AG04450 (cell line): ENCODE measurements at regions not wholly inside any gene's neighbourhood (a gene's known extent, or its start where the extent isn't known, plus 50 kb on each side); places are given as distances from the start of the nearest gene placed in this dataset.

Experiments
- CTCF ChIA-PET: fragments of 300-600, 350-600 bp; formaldehyde crosslinking; extraction: SDS; loops from one replicate; lab custom pipeline; 2022; ENCODE audit warnings: antibody characterized with exemption, inconsistent platforms; lab: Charles Lee
- POLR2A ChIA-PET: fragments of 350-600 bp; formaldehyde crosslinking; extraction: SDS; loops from one replicate; lab custom pipeline; 2021; ENCODE audit warnings: antibody characterized with exemption, inconsistent platforms; lab: Yijun Ruan, JAX
- DNase-seq: peaks from one replicate; pipeline ENCODE4 v3.0.0-alpha.2; 2011; ENCODE audit warnings: low read depth, low spot score
- H3K27ac ChIP-seq: one replicate; pipeline ENCODE4 v1.5.1; 2012; ENCODE audit warnings: low read depth, low read length, control low read depth
- H3K27me3 ChIP-seq: one replicate; pipeline ENCODE4 v1.6.0; 2012; ENCODE audit warnings: low read length; ENCODE audit not compliant: control insufficient read depth, insufficient read depth
- H3K4me3 ChIP-seq: 2 replicates; pipeline ENCODE4 v1.5.1; 2011; ENCODE audit warnings: mild to moderate bottlenecking, low read depth, low read length, control low read depth
- H3K9me3 ChIP-seq: 2 replicates; pipeline ENCODE4 v1.5.1; 2012; ENCODE audit warnings: low read length; ENCODE audit not compliant: control insufficient read depth, insufficient read depth
- TF ChIP-seq, protein P1 (sequence below): IDR thresholded peaks from 2 replicates; pipeline ENCODE4 v1.5.1; 2011; ENCODE audit warnings: low read depth, low read length, control low read depth, inconsistent platforms

DNA sequence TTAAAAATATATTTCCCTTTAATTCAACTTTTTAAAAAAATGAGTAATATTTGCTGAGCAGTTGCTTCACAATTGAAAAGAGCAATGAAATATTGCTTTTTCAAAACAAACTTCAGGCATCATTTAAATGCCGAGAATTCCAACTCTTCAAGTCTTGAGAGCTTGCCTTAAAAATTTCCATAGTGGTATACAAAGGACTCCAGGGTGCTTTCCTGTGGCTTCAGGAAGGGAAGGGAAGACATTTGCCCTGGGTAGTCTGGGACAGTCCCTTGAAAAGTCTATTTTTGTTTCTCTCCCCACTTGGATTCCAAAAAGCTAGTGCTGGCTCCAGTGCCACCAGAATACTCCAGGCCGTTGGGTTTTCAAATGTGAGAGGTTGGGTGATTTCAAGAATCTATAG, 71.7 kb downstream of the HYCC1 start:
- TF ChIP-seq, protein P1, sequence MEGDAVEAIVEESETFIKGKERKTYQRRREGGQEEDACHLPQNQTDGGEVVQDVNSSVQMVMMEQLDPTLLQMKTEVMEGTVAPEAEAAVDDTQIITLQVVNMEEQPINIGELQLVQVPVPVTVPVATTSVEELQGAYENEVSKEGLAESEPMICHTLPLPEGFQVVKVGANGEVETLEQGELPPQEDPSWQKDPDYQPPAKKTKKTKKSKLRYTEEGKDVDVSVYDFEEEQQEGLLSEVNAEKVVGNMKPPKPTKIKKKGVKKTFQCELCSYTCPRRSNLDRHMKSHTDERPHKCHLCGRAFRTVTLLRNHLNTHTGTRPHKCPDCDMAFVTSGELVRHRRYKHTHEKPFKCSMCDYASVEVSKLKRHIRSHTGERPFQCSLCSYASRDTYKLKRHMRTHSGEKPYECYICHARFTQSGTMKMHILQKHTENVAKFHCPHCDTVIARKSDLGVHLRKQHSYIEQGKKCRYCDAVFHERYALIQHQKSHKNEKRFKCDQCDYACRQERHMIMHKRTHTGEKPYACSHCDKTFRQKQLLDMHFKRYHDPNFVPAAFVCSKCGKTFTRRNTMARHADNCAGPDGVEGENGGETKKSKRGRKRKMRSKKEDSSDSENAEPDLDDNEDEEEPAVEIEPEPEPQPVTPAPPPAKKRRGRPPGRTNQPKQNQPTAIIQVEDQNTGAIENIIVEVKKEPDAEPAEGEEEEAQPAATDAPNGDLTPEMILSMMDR, result no peak
- Histone ChIP-seq H3K9me3 (no peaks in the 10 kb centered on the region), H3K27me3 (no peaks in the 10 kb centered on the region), H3K4me3 (no peak overlapping the region), H3K27ac (no peak overlapping the region)
- ChIA-PET CTCF (no interaction called here), POLR2A (no interaction called here)
- DNase-seq, result no peak

GRCh38 chr7:22939842-22940241, 74.1 kb downstream of the HYCC1 start:
- H3K4me3 ChIP-seq, result no peak overlapping the region
- TF ChIP-seq, protein P1, result no peak
- no peak overlapping the region for H3K27ac ChIP-seq
- ChIA-PET POLR2A (no interaction called here), CTCF (no interaction called here)
- no peak for DNase-seq
- H3K27me3 ChIP-seq, result no peaks in the 10 kb centered on the region
- no peaks in the 10 kb centered on the region for H3K9me3 ChIP-seq

DNA sequence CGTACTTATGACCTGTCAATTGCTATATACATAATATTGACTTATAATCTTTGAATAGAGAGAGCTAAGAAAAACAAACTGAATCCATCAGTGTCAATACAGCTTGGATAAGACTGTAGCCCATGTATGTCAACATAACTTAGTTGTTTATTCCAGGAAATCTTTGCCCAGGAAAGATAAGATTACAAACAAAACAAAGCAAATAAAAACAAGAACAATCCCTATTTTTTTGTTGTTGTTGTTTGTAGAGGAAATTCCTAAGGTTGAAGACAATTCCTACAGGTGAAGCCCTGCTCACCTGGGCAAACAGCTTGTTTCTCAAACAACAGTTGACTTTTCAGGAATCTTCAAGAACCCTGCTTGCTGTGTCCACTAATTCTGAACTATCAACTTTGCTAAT, 76.0 kb downstream of the HYCC1 start:
- no peak for DNase-seq
- TF ChIP-seq, protein P1, result no peak
- no peaks in the 10 kb centered on the region for H3K9me3 ChIP-seq
- H3K4me3 ChIP-seq, result no peak overlapping the region
- CTCF ChIA-PET, result interaction anchor here (1.0 kb wide), 1 partner anchor 118 kb away, joined by 3 read pairs; no protein-coding TSS in a partner anchor
- no peak overlapping the region for H3K27ac ChIP-seq
- POLR2A ChIA-PET, result no interaction called here
- no peaks in the 10 kb centered on the region for H3K27me3 ChIP-seq

DNA sequence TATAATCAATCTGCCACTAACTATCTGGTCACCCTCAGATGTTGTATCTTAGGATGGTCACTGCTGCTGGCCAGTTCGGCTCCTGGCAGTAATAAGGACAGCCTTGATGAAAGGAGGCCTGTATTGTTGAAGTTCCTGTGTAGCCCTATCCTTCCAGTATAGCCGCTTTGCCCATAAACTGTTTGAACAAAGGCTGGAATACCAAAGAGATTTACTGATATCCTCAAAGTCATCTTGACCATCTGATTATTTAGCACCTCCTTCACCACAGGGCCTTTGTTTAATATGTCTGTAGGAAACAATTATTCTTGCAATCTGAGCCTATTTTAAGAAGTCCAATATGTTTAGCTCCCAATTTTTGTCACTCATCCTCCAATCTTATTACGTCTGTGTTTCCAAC, 77.7 kb downstream of the HYCC1 start:
- Histone ChIP-seq H3K27me3 (no peaks in the 10 kb centered on the region), H3K27ac (no peak overlapping the region), H3K9me3 (no peaks in the 10 kb centered on the region), H3K4me3 (no peak overlapping the region)
- POLR2A ChIA-PET, result no interaction called here
- TF ChIP-seq, protein P1, result no peak
- CTCF ChIA-PET, result interaction anchor here (0.6 to 1.0 kb wide), 2 partner anchors 119 to 154 kb away, joined by 3 read pairs; no protein-coding TSS in a partner anchor
- DNase-seq, result no peak

- TF ChIP-seq, protein P1, result no peak
- no peak overlapping the region for H3K27ac ChIP-seq
- H3K4me3 ChIP-seq, result no peak overlapping the region
- ChIA-PET POLR2A (no interaction called here), CTCF (interaction anchor here (1.0 kb wide), 1 partner anchor 120 kb away, joined by 3 read pairs; no protein-coding TSS in a partner anchor)
- H3K9me3 ChIP-seq, result no peaks in the 10 kb centered on the region
- DNase-seq, result no peak
- no peaks in the 10 kb centered on the region for H3K27me3 ChIP-seq
Measured at GRCh38 chr7:22935269-22935668, 78.7 kb downstream of the HYCC1 start.
